ENCODE measurements at regions not wholly inside any gene's neighbourhood (a gene's known extent, or its start where the extent isn't known, plus 50 kb on each side); places are given as distances from the start of the nearest gene placed in this dataset.

GRCh38 chr4:18529482-18529881 is 507.9 kb upstream of the LCORL start:
- Histone ChIP-seq H3K9me2 (ENCODE audit: insufficient read depth) (no peaks in the 10 kb centered on the region), H3K36me3 (ENCODE audit: low read depth) (no peaks in the 10 kb centered on the region), H3K4me3 (no peak overlapping the region), H2AFZ (no peak overlapping the region), H3K27me3 (ENCODE audit: insufficient read depth, low read depth) (no peaks in the 10 kb centered on the region), H3K4me1 (replicated peaks; ENCODE audit: insufficient read depth) (no peaks in the 10 kb centered on the region), H3K9me3 (ENCODE audit: insufficient read depth, low read depth) (no peaks in the 10 kb centered on the region), H3K79me2 (ENCODE audit: low read depth) (no peaks in the 10 kb centered on the region), H3F3A (ENCODE audit: insufficient read depth, low read depth) (no peaks in the 10 kb centered on the region), H3K4me2 (no peak overlapping the region), H4K20me1 (ENCODE audit: insufficient read depth) (no peaks in the 10 kb centered on the region), H3K27ac (no peak overlapping the region)
- no TSS peak for BruUV-seq (replicated peaks)
- POLR2A ChIA-PET (ENCODE audit: unreplicated experiment): no interaction called here
- CTCF ChIA-PET: no interaction called here
- TF ChIP-seq, protein P1, sequence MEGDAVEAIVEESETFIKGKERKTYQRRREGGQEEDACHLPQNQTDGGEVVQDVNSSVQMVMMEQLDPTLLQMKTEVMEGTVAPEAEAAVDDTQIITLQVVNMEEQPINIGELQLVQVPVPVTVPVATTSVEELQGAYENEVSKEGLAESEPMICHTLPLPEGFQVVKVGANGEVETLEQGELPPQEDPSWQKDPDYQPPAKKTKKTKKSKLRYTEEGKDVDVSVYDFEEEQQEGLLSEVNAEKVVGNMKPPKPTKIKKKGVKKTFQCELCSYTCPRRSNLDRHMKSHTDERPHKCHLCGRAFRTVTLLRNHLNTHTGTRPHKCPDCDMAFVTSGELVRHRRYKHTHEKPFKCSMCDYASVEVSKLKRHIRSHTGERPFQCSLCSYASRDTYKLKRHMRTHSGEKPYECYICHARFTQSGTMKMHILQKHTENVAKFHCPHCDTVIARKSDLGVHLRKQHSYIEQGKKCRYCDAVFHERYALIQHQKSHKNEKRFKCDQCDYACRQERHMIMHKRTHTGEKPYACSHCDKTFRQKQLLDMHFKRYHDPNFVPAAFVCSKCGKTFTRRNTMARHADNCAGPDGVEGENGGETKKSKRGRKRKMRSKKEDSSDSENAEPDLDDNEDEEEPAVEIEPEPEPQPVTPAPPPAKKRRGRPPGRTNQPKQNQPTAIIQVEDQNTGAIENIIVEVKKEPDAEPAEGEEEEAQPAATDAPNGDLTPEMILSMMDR (conservative IDR thresholded peaks at IDR 0.05): no peak
- TF ChIP-seq EZH2 (IDR thresholded peaks at IDR 0.05; ENCODE audit: low read depth): no peak
- no peak for DNase-seq
- intact Hi-C loops (cut with micrococcal nuclease; ENCODE audit: unreplicated experiment): no loop called here

GRCh38 chr4:18524667-18525066 is 503.1 kb upstream of the LCORL start:
- no peak overlapping the region for H3K27ac ChIP-seq
- no peak overlapping the region for H3K4me3 ChIP-seq
- H4K20me1 ChIP-seq (ENCODE audit: insufficient read depth): no peaks in the 10 kb centered on the region
- no peak overlapping the region for H3K4me2 ChIP-seq
- H3K36me3 ChIP-seq (ENCODE audit: low read depth): no peaks in the 10 kb centered on the region
- no TSS peak for BruUV-seq (replicated peaks)
- ChIA-PET CTCF (no interaction called here), POLR2A (ENCODE audit: unreplicated experiment) (no interaction called here)
- H3K9me3 ChIP-seq (ENCODE audit: insufficient read depth, low read depth): no peaks in the 10 kb centered on the region
- no peaks in the 10 kb centered on the region for H3F3A ChIP-seq (ENCODE audit: insufficient read depth, low read depth)
- H2AFZ ChIP-seq: no peak overlapping the region
- H3K4me1 ChIP-seq (replicated peaks; ENCODE audit: insufficient read depth): no peaks in the 10 kb centered on the region
- H3K9me2 ChIP-seq (ENCODE audit: insufficient read depth): no peaks in the 10 kb centered on the region
- intact Hi-C loops (cut with micrococcal nuclease; ENCODE audit: unreplicated experiment): no loop called here
- no peaks in the 10 kb centered on the region for H3K27me3 ChIP-seq (ENCODE audit: insufficient read depth, low read depth)
- H3K79me2 ChIP-seq (ENCODE audit: low read depth): no peaks in the 10 kb centered on the region
- TF ChIP-seq, protein P1 (conservative IDR thresholded peaks at IDR 0.05): no peak
- TF ChIP-seq EZH2 (IDR thresholded peaks at IDR 0.05; ENCODE audit: low read depth): no peak
- no peak for DNase-seq

- intact Hi-C loops (cut with micrococcal nuclease; ENCODE audit: unreplicated experiment): no loop called here
- CTCF ChIA-PET: no interaction called here
- H3K4me2 ChIP-seq: no peak overlapping the region
These were observed 496.5 kb upstream of the LCORL start for GRCh38 chr4:18518098-18518497.

More at GRCh38 chr4:18518098-18518497, 496.5 kb upstream of the LCORL start:
- Histone ChIP-seq H3K9me3 (ENCODE audit: insufficient read depth, low read depth) (no peaks in the 10 kb centered on the region), H3K36me3 (ENCODE audit: low read depth) (no peaks in the 10 kb centered on the region), H3K79me2 (ENCODE audit: low read depth) (no peaks in the 10 kb centered on the region), H3F3A (ENCODE audit: insufficient read depth, low read depth) (no peaks in the 10 kb centered on the region), H3K27ac (no peak overlapping the region), H4K20me1 (ENCODE audit: insufficient read depth) (no peaks in the 10 kb centered on the region), H2AFZ (no peak overlapping the region), H3K4me3 (no peak overlapping the region), H3K4me1 (replicated peaks; ENCODE audit: insufficient read depth) (no peaks in the 10 kb centered on the region), H3K27me3 (ENCODE audit: insufficient read depth, low read depth) (no peaks in the 10 kb centered on the region), H3K9me2 (ENCODE audit: insufficient read depth) (no peaks in the 10 kb centered on the region)
- no TSS peak for BruUV-seq (replicated peaks)
- POLR2A ChIA-PET (ENCODE audit: unreplicated experiment): no interaction called here
- DNase-seq: no peak
- TF ChIP-seq, protein P1 (conservative IDR thresholded peaks at IDR 0.05): no peak
- no peak for TF ChIP-seq EZH2 (IDR thresholded peaks at IDR 0.05; ENCODE audit: low read depth)

All from PC-9 (cell line).